ENCODE measurements at regions not wholly inside any gene's neighbourhood (a gene's known extent, or its start where the extent isn't known, plus 50 kb on each side); places are given as distances from the start of the nearest gene placed in this dataset.
"Not testable (repeated sequence)": the region's sequence is repeated elsewhere in the genome, so short reads cannot be mapped to it uniquely, and the experiment has no call there.

GRCh38 chr4:4050781-4051180, 175.9 kb downstream of the OTOP1 start:
- TF ChIP-seq CTCF, POLR2A (IDR thresholded peaks at IDR 0.05): not testable (repeated sequence)

All from thyroid gland (tissue), 4 donors.